Dermis microvascular lymphatic vessel endothelial cell (primary cell): ENCODE measurements at regions not wholly inside any gene's neighbourhood (a gene's known extent, or its start where the extent isn't known, plus 50 kb on each side); places are given as distances from the start of the nearest gene placed in this dataset.

Source experiments
- DNase-seq, 2 donors: peaks; one replicate each; pipeline versions ENCODE4 v3.0.0 to v3.0.0-alpha.2; 2010; ENCODE audit warnings: low read depth in 2 of 2

DNA sequence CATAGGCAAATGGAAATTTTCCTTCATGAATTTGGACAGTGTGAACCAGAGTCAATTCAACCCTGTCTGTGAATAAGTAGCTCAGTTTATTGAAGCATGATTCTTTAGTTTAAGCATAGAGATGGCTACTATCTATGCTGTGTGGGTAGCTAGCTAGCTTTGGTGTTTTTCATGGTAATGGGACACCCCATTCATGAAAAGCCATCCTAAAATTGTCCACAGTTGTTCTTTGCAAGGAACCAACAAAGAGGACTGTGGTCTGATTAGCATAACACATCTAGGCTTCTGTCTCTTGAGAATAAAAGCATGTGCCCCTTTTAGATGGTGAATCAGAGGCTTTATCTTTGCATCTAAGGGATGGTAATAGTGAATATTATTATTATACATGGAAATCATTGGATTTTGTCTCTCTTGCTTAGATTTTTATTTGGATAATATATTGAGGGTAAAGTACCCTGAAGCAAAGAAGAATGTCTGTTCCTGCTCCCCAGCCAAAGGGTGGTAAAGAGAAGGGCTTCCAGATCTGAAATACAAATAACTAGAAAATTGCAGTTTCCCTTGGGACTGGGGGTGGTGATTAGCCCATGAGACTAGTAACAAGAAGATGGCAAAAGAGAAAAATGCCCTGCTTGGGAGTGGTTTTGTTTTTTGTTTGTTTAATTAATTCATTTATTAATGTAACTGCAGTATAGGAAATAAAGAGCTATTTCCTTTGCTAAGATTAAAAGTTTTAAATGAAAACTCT, 624.2 kb upstream of the ZNF608 start:
- DNase-seq = no peak

GRCh38 chr5:125372694-125373631, 626.5 kb upstream of the ZNF608 start:
- peak; percentile 36 to 72 for DNase-seq

GRCh38 chr5:125375143-125375542, 628.7 kb upstream of the ZNF608 start:
- no peak for DNase-seq

- DNase-seq = no peak
Observed at GRCh38 chr5:125376059-125376641, 629.7 kb upstream of the ZNF608 start.

- no peak for DNase-seq
Observed at GRCh38 chr5:125377141-125377540, 630.7 kb upstream of the ZNF608 start.

- DNase-seq = no peak
Observed at GRCh38 chr5:125381290-125381689, 634.9 kb upstream of the ZNF608 start.

- no peak for DNase-seq
Observed at GRCh38 chr5:125384071-125384470, 637.6 kb upstream of the ZNF608 start.

DNA sequence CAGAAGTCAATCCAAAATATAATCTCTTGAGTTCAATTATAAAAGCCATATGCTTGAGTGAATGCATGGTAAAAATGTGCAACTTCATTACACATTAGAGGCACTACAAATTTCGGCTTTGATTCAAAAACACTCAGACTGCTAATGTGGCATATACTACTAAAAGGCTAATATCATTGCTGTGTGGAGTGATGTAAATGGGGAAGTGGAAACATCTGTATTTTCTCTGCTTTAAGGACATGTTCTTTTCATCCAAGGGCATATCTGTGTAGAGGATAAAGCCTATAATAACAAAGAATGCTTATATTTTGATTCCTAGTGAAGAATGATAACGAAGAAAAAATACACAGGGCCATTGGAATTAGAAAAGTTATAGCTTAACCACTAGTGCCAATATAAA, 643.9 kb upstream of the ZNF608 start:
- DNase-seq = no peak

DNA sequence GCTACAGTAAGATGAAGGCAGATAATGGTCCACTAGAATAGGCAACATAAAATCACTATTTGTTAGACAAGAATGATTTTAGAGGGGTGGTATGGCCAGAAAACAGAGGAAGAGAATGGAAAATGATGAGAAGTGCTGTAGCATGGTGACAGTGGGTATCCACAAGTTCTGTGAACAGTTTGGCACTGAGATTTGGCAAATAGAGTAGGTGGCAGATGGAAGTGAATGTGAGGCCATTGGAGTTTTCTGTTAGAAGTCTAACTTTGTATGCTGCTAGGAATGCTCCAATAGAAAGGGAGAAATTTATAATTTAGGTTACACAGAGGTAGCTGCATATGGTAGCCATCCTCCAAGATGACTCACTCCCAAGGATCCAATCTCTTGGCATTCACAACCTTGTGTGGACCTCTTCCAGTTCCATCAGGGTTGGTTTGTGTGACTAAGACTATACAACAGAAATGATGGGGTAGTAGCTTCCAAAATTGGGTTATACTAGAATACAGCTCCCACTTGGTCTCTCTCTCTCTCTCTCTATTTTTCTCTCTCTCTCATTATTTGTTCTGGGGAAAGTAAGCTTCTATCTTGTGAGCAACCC, 646.9 kb upstream of the ZNF608 start:
- DNase-seq = no peak

- no peak for DNase-seq
Observed at GRCh38 chr5:125394661-125395280, 648.3 kb upstream of the ZNF608 start.

DNA sequence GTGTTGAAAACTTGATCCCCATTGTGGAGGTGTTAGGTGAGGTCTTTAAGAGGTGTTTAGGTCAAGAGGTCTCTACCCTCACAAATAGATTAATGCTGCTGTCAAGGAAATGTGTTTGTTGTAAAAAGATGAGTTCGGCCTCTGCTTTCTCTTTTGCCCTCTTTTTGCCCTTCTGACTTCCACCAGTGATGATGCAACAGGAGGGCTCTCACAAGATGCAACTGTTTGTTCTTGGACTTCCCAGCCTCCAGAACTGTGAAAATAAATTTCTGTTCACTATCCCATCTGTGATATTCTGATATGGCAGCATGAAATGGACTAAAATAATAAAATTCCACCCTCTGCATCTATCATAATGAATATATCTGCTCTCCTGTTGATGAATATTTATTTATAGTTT, 650.0 kb upstream of the ZNF608 start:
- no peak for DNase-seq

GRCh38 chr5:125398466-125398865, 652.0 kb upstream of the ZNF608 start:
- DNase-seq = no peak

- DNase-seq = no peak
Observed at GRCh38 chr5:125399885-125400284, 653.4 kb upstream of the ZNF608 start.

- no peak for DNase-seq
Observed at GRCh38 chr5:125401724-125402622, 655.5 kb upstream of the ZNF608 start.

DNA sequence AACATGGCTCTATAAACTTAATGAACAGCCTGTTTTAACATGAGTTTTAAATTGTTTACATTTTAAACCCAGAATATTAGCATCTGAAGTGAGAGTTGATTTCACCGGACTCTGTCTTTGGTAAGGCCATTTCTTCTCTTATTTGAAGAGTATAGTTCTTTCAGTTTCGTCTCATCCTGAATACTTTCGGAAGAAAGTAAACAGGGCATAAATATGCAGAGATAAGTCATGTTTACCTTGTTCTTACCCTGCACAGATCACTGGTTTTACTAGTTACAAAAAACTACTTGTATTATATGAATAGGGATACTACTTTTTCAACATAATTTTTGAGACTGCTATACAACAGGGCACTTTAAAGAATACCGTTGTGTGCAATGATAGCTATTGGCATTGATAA, 656.3 kb upstream of the ZNF608 start:
- no peak for DNase-seq

DNA sequence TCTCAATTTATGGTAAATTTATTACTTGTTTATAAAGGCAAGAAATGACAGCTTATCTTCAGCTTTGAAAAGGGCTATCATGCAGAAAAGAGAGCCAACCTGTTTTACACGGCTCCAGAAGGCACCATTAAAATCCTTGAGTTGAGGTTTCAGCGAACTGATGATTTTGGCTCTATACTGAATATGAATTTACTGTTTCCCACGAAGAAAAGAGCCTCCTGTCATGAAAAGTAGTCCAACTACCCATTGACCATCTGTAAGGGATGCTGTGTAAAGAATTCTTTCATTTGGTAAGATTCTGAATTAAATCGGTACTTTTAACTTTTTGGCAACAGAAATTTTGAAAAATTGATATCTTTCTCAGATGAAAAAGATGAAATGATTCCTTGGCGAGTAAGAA, 657.6 kb upstream of the ZNF608 start:
- no peak for DNase-seq

GRCh38 chr5:125408448-125409233, 662.2 kb upstream of the ZNF608 start:
- DNase-seq = peak in 1 of 2 donors; percentile 63

DNA sequence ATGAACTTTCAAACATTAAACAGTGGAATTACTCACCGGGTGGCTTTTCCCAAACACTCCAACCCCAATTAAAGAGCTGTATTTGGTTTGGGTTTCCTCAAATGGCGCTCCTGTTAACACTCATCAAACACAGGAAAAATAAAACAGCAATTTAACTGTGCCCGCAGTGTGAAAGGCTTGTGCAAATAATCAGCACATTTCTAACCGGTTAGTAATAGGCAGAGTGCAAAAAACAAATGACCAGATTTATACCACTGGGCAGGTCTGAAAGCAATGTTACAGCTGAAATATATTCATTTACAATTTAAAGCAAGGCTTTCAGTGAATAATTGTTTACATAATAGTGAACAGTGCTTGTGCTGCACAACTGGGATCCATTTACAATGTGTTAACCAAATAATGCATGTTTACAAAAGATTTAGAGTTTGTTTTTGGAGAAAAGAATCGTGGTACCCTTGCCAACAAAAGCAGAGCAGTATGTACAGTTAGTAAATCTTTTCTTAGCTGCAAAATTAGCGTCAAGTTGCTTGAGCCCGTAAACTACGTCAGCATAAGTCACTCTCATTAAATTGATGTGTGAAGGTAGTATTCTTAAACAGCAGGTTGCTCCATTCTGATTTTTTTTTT, 662.9 kb upstream of the ZNF608 start:
- peak; percentile 64 to 75 for DNase-seq

GRCh38 chr5:125409861-125410536, 663.6 kb upstream of the ZNF608 start:
- peak in 1 of 2 donors; percentile 5 for DNase-seq
